B cell (primary cell): ENCODE measurements at regions not wholly inside any gene's neighbourhood (a gene's known extent, or its start where the extent isn't known, plus 50 kb on each side); places are given as distances from the start of the nearest gene placed in this dataset.

Source experiments
- CTCF ChIP-seq: fragments of 200-600 bp; IDR thresholded peaks from one replicate; pipeline ENCODE4 v1.8.0; 2022; ENCODE audit warnings: antibody characterized with exemption, mild to moderate bottlenecking
- EZH2 ChIP-seq: IDR thresholded peaks from 2 replicates; pipeline ENCODE4 v1.6.1; 2012; ENCODE audit warnings: borderline replicate concordance, low read depth, mild to moderate bottlenecking, moderate library complexity, low read length; ENCODE audit not compliant: insufficient read depth, poor library complexity, severe bottlenecking

GRCh38 chr3:110293660-110294059 is 778.0 kb upstream of the NECTIN3 start:
- no peak for TF ChIP-seq CTCF
- TF ChIP-seq EZH2: no peak
